ENCODE measurements at regions not wholly inside any gene's neighbourhood (a gene's known extent, or its start where the extent isn't known, plus 50 kb on each side); places are given as distances from the start of the nearest gene placed in this dataset.

DNA sequence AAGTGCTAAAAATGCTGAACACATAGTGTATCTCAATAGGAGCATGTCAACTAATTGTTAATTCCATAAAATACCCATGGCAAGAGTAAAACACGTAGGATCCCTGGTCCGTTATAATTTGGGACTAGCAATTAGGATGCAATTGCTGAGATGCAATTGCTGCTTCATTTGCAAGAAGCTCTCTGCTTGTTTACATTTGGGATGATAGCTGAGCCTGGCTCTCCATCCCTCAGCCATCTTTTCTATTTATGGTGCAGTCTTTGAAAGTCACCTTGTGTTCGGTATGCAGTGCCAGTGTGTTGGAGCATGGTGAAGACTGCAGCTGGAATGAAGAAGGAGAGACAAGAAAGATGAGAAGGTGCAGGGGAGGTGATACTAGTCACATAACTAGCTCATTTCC lies 191.3 kb downstream of the SNX10 start:
- TF ChIP-seq, protein P1, sequence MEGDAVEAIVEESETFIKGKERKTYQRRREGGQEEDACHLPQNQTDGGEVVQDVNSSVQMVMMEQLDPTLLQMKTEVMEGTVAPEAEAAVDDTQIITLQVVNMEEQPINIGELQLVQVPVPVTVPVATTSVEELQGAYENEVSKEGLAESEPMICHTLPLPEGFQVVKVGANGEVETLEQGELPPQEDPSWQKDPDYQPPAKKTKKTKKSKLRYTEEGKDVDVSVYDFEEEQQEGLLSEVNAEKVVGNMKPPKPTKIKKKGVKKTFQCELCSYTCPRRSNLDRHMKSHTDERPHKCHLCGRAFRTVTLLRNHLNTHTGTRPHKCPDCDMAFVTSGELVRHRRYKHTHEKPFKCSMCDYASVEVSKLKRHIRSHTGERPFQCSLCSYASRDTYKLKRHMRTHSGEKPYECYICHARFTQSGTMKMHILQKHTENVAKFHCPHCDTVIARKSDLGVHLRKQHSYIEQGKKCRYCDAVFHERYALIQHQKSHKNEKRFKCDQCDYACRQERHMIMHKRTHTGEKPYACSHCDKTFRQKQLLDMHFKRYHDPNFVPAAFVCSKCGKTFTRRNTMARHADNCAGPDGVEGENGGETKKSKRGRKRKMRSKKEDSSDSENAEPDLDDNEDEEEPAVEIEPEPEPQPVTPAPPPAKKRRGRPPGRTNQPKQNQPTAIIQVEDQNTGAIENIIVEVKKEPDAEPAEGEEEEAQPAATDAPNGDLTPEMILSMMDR (IDR thresholded peaks at IDR 0.05; ENCODE audit: extremely low read depth, low read depth, low read length) = no peak
- Histone ChIP-seq H3K4me2 (ENCODE audit: insufficient read depth, low read length) (no peak overlapping the region), H3K79me2 (ENCODE audit: insufficient read depth, low read length) (no peaks in the 10 kb centered on the region), H3K4me3 (ENCODE audit: insufficient read depth, low read length) (no peak overlapping the region), H3K9me3 (ENCODE audit: low read depth, low read length) (no peaks in the 10 kb centered on the region), H2AFZ (ENCODE audit: low read length) (no peak overlapping the region), H3K4me1 (ENCODE audit: insufficient read depth, low read length) (no peaks in the 10 kb centered on the region), H3K27ac (ENCODE audit: low read depth, low read length) (no peak overlapping the region), H4K20me1 (ENCODE audit: insufficient read depth, low read length) (no peaks in the 10 kb centered on the region), H3K36me3 (ENCODE audit: insufficient read depth, low read length) (no peaks in the 10 kb centered on the region), H3K27me3 (ENCODE audit: insufficient read depth, low read length) (no peaks in the 10 kb centered on the region)
- no peak for DNase-seq (ENCODE audit: insufficient read length, low spot score, missing footprints)

DNA sequence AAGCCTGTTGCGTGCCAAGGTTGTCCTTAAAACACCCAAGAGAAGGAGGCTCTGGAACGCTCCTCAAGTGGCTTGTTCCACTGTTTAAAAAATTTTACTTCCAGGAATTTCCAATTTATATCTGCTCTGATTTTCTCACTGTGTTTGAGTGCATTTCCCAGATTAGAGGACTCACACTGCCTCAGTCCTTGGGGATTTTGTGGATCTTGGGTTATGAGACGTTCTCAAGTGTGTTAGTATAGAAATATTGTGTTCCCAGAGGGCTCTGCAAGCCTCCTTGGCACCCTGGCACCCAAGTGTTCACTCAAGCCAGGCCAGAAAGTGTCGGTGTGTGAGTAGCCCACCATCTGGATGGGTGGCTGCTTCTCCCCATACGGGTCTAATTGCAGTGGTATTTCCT lies 192.2 kb downstream of the SNX10 start:
- no peaks in the 10 kb centered on the region for H3K79me2 ChIP-seq (ENCODE audit: insufficient read depth, low read length)
- TF ChIP-seq, protein P1 (IDR thresholded peaks at IDR 0.05; ENCODE audit: extremely low read depth, low read depth, low read length) = no peak
- no peaks in the 10 kb centered on the region for H4K20me1 ChIP-seq (ENCODE audit: insufficient read depth, low read length)
- no peak overlapping the region for H2AFZ ChIP-seq (ENCODE audit: low read length)
- H3K27me3 ChIP-seq (ENCODE audit: insufficient read depth, low read length) = no peaks in the 10 kb centered on the region
- H3K36me3 ChIP-seq (ENCODE audit: insufficient read depth, low read length) = no peaks in the 10 kb centered on the region
- H3K9me3 ChIP-seq (ENCODE audit: low read depth, low read length) = no peaks in the 10 kb centered on the region
- no peak overlapping the region for H3K4me2 ChIP-seq (ENCODE audit: insufficient read depth, low read length)
- no peak overlapping the region for H3K27ac ChIP-seq (ENCODE audit: low read depth, low read length)
- no peaks in the 10 kb centered on the region for H3K4me1 ChIP-seq (ENCODE audit: insufficient read depth, low read length)
- DNase-seq (ENCODE audit: insufficient read length, low spot score, missing footprints) = no peak
- no peak overlapping the region for H3K4me3 ChIP-seq (ENCODE audit: insufficient read depth, low read length)

DNA sequence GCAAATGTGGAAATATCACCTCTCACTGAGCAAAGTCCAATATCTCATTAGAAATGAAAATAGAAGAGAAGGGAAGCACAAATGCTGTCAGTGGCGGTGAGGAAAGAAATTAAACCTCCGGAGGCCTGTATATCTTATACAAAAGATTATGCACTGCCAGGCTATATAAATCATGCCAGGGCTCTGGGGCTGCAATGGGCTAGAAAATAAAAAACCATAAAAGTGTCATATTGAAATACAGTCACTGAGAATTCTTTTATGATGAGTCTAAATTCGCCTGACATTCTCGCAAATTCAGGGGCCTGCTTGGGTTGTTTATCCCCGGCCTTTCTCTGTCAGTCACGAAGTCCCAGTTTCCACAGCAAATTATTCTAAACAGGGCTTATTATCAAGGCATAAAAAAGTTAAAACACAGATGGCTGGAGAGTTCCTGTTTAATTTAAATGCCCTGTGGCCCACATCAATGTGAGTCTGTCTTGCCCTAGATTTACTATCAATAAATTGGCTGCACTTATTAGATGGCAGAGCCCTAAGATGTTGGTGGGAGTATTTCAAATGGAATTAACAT lies 193.8 kb downstream of the SNX10 start:
- H4K20me1 ChIP-seq (ENCODE audit: insufficient read depth, low read length) = no peaks in the 10 kb centered on the region
- H3K79me2 ChIP-seq (ENCODE audit: insufficient read depth, low read length) = no peaks in the 10 kb centered on the region
- TF ChIP-seq, protein P1 (IDR thresholded peaks at IDR 0.05; ENCODE audit: extremely low read depth, low read depth, low read length) = no peak
- no peak overlapping the region for H3K27ac ChIP-seq (ENCODE audit: low read depth, low read length)
- no peak overlapping the region for H2AFZ ChIP-seq (ENCODE audit: low read length)
- H3K9me3 ChIP-seq (ENCODE audit: low read depth, low read length) = no peaks in the 10 kb centered on the region
- H3K4me3 ChIP-seq (ENCODE audit: insufficient read depth, low read length) = no peak overlapping the region
- H3K4me1 ChIP-seq (ENCODE audit: insufficient read depth, low read length) = no peaks in the 10 kb centered on the region
- no peaks in the 10 kb centered on the region for H3K36me3 ChIP-seq (ENCODE audit: insufficient read depth, low read length)
- DNase-seq (ENCODE audit: insufficient read length, low spot score, missing footprints) = no peak
- no peak overlapping the region for H3K4me2 ChIP-seq (ENCODE audit: insufficient read depth, low read length)
- H3K27me3 ChIP-seq (ENCODE audit: insufficient read depth, low read length) = no peaks in the 10 kb centered on the region

DNA sequence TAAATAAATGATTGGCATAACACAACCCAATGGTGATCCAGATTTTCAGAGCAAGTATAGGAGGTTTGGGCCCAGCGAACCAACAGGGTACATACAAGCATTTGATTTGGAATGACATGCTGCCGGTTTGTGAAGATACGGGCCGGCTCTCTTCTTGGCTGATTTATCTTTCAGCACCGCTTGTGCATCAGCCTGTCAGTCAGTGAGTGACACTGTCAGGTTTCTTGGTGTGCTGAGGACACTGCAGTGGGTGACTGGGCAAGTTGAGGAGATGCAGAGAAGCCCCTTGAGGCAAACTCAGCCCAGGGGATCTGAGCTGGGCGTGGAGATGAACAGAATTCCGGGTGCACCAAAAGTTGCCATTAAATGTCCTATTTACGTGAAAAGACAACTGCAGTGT lies 194.5 kb downstream of the SNX10 start:
- Histone ChIP-seq H3K4me3 (ENCODE audit: insufficient read depth, low read length) (no peak overlapping the region), H3K27me3 (ENCODE audit: insufficient read depth, low read length) (no peaks in the 10 kb centered on the region), H3K79me2 (ENCODE audit: insufficient read depth, low read length) (no peaks in the 10 kb centered on the region), H3K4me1 (ENCODE audit: insufficient read depth, low read length) (no peaks in the 10 kb centered on the region), H3K9me3 (ENCODE audit: low read depth, low read length) (no peaks in the 10 kb centered on the region), H4K20me1 (ENCODE audit: insufficient read depth, low read length) (no peaks in the 10 kb centered on the region), H3K27ac (ENCODE audit: low read depth, low read length) (no peak overlapping the region), H3K36me3 (ENCODE audit: insufficient read depth, low read length) (no peaks in the 10 kb centered on the region), H3K4me2 (ENCODE audit: insufficient read depth, low read length) (no peak overlapping the region), H2AFZ (ENCODE audit: low read length) (no peak overlapping the region)
- no peak for DNase-seq (ENCODE audit: insufficient read length, low spot score, missing footprints)
- TF ChIP-seq, protein P1 (IDR thresholded peaks at IDR 0.05; ENCODE audit: extremely low read depth, low read depth, low read length) = no peak
